ENCODE measurements at regions not wholly inside any gene's neighbourhood (a gene's known extent, or its start where the extent isn't known, plus 50 kb on each side); places are given as distances from the start of the nearest gene placed in this dataset.

DNA sequence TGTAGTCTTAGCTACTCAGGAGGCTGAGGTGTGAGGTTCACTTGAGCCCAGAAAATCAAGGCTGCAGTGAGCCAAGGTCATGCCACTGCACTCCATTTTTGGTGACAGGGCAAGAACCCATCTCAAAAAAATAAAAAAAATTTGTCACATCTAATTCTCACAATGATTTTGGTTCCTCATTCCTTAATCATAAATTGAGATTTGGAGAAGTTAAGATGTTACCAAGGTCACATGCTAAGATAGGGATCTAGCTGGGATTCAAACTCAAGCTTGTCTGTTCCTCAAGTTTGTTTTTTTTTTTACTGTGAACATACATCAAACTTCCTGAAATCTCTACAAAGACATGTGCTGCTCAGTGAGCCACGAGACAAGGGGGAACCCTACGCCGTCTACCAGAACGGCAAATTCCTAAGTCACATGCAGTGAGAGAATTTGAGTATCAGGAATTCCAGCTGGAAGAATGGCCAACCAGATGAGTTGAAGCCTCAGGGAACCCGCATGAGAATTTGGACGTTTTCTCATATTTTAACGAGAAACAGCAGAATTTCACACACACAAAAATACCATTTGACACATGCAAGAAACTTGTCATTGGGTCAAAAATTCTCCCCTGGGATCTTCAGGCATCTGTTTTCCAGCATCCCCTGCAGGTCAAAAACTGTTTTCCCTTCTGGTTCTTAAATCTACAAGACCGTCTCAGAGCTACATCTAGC lies 414.1 kb upstream of the GOT2 start:
- H3K4me1 Mint-ChIP-seq (ENCODE audit: low read depth in 2 of 2) = no peaks in the 10 kb centered on the region
- DNase-seq (no peak), ATAC-seq (replicated peaks) (no peak)
- H3K9me3 Mint-ChIP-seq = peaks cover 0 to 5% of the 10 kb centered on the region in 2 donors
- no peak overlapping the region for H3K27ac Mint-ChIP-seq
- H3K4me3 Mint-ChIP-seq = no peak overlapping the region
- no peaks in the 10 kb centered on the region for H3K27me3 Mint-ChIP-seq
- H3K36me3 Mint-ChIP-seq (ENCODE audit: insufficient read depth) = no peaks in the 10 kb centered on the region

DNA sequence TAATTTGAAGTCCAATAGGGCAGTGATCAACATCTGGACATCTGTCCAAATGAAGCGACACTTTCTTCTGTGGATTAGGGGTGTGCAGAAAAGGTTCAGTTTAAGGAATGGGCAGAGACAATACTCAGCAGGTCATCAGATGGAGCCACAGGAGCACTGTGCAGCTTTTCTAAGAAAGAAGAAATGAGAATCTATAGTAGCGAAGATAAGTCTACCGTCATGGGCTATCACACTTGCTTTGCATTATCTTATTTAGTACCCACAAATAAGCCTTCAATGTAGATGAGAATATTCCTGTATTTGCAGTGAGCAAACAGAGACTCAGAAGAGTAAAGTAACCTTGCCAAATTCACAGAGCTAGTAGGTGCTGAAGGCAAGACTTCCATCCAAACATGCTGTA lies 412.0 kb upstream of the GOT2 start:
- no peak overlapping the region for H3K27ac Mint-ChIP-seq
- no peak overlapping the region for H3K4me3 Mint-ChIP-seq
- no peaks in the 10 kb centered on the region for H3K27me3 Mint-ChIP-seq
- H3K4me1 Mint-ChIP-seq (ENCODE audit: low read depth in 2 of 2) = no peaks in the 10 kb centered on the region
- no peaks in the 10 kb centered on the region for H3K36me3 Mint-ChIP-seq (ENCODE audit: insufficient read depth)
- peaks cover 0 to 5% of the 10 kb centered on the region in 2 donors for H3K9me3 Mint-ChIP-seq
- ATAC-seq (replicated peaks) = no peak
- no peak for DNase-seq

DNA sequence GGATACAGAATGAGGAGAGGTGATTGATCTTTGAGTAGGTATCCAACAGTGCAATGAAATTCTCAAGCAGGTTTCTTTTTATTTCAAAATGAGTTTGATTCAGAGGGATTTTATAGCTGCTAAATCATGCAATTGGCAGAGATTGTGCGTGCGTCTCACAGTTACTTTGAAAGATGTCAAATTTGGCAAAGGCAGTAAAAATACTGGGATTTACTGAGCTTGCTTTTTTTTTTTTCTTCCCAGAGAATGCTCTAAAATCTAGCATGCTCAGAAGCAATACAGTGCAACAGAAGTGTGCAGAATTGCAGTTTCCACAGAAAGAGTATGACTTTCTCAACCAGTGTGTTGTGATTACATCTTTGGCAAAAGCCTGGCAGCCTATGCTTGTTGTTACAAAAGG lies 410.7 kb upstream of the GOT2 start:
- DNase-seq (no peak), ATAC-seq (replicated peaks) (no peak)
- Mint-ChIP-seq H3K9me3 (peaks cover 0 to 5% of the 10 kb centered on the region in 2 donors), H3K4me3 (no peak overlapping the region), H3K4me1 (ENCODE audit: low read depth in 2 of 2) (no peaks in the 10 kb centered on the region), H3K27me3 (no peaks in the 10 kb centered on the region), H3K36me3 (ENCODE audit: insufficient read depth) (no peaks in the 10 kb centered on the region), H3K27ac (no peak overlapping the region)

DNA sequence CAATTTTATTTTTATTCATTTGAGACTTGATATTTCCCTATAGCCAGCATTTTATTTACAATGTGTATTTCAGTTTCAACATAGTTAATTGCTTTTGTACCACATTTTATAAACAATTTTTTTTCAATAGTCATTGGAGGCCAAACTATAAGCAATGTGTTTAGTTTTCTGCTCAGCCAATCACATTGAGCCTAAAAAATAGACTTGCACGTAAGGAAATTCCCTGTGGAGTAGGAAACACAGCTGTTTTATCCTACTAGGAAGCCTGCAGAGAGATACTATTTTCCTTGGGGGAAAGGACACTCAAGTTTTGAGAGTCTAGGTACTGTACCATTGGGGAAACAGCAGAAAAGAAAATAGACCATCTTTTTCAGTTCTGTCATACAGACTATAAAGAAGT lies 410.2 kb upstream of the GOT2 start:
- ATAC-seq (replicated peaks) (no peak), DNase-seq (no peak)
- no peaks in the 10 kb centered on the region for H3K36me3 Mint-ChIP-seq (ENCODE audit: insufficient read depth)
- H3K4me3 Mint-ChIP-seq = no peak overlapping the region
- no peaks in the 10 kb centered on the region for H3K4me1 Mint-ChIP-seq (ENCODE audit: low read depth in 2 of 2)
- H3K27me3 Mint-ChIP-seq = no peaks in the 10 kb centered on the region
- H3K27ac Mint-ChIP-seq = no peak overlapping the region
- H3K9me3 Mint-ChIP-seq = peaks cover 0 to 5% of the 10 kb centered on the region in 2 donors

DNA sequence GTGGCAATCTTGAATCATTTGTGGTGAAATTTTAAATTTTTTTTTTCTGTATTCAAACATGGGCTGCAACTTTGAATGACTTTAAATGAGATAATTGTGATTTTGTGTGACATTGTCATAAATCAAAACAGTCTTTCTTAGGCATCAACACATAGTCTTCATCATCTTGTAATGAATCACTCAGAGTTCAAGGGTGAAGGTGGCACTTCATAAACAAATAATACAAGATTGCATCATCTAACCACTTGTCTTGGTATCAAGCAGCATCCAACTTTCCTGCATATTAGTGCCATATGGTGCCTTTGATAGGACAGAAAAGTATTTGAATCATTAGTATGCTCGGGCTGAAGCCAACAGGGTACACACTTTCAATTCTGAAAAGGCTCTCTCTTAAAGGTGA lies 392.4 kb upstream of the GOT2 start:
- ATAC-seq (replicated peaks) (no peak), DNase-seq (no peak)
- no peak overlapping the region for H3K27ac Mint-ChIP-seq
- H3K9me3 Mint-ChIP-seq = peaks cover 0 to 1% of the 10 kb centered on the region in 2 donors
- H3K4me1 Mint-ChIP-seq (ENCODE audit: low read depth in 2 of 2) = no peaks in the 10 kb centered on the region
- H3K27me3 Mint-ChIP-seq = no peaks in the 10 kb centered on the region
- no peak overlapping the region for H3K4me3 Mint-ChIP-seq
- H3K36me3 Mint-ChIP-seq (ENCODE audit: insufficient read depth) = no peaks in the 10 kb centered on the region

DNA sequence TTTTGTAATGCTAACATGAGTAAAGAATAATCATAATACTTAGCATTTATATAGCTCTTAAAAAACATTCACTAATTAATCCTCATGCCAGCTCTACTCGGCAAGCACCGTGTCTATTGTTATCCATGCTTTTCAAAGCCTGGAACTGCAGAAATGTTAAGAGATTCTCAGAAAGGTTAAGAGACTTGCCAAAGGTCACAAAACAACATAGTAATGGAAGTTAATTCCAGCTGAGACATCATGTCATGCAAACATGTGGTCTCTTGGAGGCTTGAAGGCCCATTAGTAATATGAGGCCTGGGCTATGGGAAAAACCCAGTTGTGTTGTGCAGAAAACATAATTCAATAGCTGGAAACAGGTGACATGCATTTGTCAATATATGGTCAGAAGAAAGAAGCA lies 389.9 kb upstream of the GOT2 start:
- no peak overlapping the region for H3K4me3 Mint-ChIP-seq
- ATAC-seq (replicated peaks) (no peak), DNase-seq (no peak)
- no peak overlapping the region for H3K27ac Mint-ChIP-seq
- H3K36me3 Mint-ChIP-seq (ENCODE audit: insufficient read depth) = peaks cover 2% of the 10 kb centered on the region
- no peaks in the 10 kb centered on the region for H3K4me1 Mint-ChIP-seq (ENCODE audit: low read depth in 2 of 2)
- no peaks in the 10 kb centered on the region for H3K27me3 Mint-ChIP-seq
- no peaks in the 10 kb centered on the region for H3K9me3 Mint-ChIP-seq

DNA sequence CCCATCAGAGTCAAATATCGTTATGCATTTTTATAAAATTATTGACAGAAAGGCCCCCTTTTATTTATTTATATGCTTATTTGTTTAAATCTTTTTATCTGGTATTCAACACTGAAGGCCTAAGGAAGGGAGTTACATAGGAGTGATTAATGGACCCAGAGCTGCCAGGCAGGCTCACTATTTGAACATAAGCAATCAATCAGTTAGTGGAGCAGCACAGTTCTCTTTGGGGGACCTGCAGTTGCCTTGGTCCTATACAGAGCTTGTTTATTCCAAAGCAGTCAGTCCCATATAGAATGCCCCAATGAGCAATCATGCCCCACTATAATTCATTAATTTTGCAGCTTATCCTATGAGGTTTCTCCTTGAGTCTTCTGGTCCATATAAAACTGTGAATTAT lies 389.4 kb upstream of the GOT2 start:
- Mint-ChIP-seq H3K4me3 (no peak overlapping the region), H3K27ac (no peak overlapping the region), H3K9me3 (no peaks in the 10 kb centered on the region), H3K36me3 (ENCODE audit: insufficient read depth) (peaks cover 2% of the 10 kb centered on the region), H3K27me3 (no peaks in the 10 kb centered on the region), H3K4me1 (ENCODE audit: low read depth in 2 of 2) (no peaks in the 10 kb centered on the region)
- ATAC-seq (replicated peaks) (no peak), DNase-seq (no peak)

DNA sequence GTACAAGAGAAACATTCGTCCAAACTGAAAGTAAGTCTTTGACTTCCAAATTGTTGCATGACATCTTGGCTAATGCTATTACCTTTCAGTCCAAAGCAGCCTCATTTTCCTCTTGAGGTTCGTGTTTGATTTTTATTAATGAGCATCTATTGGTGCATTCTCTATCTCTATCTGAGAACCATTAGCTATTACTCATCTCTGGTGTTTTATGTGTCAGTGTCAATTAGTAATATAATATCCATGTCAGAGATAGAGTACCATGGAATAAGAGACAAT lies 388.1 kb upstream of the GOT2 start:
- no peaks in the 10 kb centered on the region for H3K4me1 Mint-ChIP-seq (ENCODE audit: low read depth in 2 of 2)
- H3K4me3 Mint-ChIP-seq = no peak overlapping the region
- no peaks in the 10 kb centered on the region for H3K27me3 Mint-ChIP-seq

DNA sequence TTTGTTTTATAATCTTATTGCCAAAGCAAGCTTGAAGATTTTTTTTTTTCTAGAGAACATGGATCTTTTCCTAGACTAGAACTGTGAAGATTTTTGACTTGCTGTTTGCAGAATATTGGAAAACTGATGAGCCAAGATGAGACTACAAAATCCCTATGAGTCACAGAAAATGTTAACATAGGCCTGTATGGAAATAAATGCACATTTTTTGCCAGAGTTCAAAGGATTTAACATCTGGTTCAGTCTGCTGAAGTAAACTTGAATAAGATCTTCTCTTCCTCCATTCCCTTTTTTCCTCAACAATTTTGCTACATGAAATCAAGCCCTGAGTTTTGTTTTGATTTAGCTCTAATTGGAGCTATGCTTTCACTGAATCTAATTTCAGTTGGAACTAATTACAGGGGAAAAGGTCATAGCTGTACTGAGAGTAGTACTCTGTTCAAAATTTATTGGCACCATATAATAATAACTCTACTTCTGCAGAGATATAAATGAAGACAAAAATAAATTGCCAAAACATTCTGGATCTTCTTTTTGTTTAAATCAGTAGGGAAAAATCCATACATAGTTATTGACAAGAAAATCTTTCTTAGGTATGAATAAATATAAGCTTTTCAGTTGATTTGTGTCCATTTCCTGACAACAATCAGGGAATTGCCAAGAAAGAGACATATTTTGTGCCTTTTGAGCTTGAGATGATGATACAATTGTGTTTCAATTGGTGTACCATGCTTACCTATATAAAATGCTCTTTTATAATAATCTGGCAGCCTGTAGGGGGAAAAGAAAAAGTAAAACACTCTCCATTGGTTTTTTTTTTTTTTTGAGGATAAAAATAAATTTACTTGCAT lies 387.5 kb upstream of the GOT2 start:
- H3K27ac Mint-ChIP-seq = no peak overlapping the region
- H3K4me3 Mint-ChIP-seq = no peak overlapping the region
- no peaks in the 10 kb centered on the region for H3K4me1 Mint-ChIP-seq (ENCODE audit: low read depth in 2 of 2)
- peaks cover 2% of the 10 kb centered on the region for H3K36me3 Mint-ChIP-seq (ENCODE audit: insufficient read depth)
- peaks cover 0 to 4% of the 10 kb centered on the region in 2 donors for H3K9me3 Mint-ChIP-seq
- no peaks in the 10 kb centered on the region for H3K27me3 Mint-ChIP-seq
- no peak for ATAC-seq (replicated peaks)
- DNase-seq = no peak

More for the DNA sequence above, 388.1 kb upstream of the GOT2 start:
- Mint-ChIP-seq H3K9me3 (no peaks in the 10 kb centered on the region), H3K27ac (no peak overlapping the region), H3K36me3 (ENCODE audit: insufficient read depth) (peaks cover 2% of the 10 kb centered on the region)
- ATAC-seq (replicated peaks) (no peak), DNase-seq (no peak)

DNA sequence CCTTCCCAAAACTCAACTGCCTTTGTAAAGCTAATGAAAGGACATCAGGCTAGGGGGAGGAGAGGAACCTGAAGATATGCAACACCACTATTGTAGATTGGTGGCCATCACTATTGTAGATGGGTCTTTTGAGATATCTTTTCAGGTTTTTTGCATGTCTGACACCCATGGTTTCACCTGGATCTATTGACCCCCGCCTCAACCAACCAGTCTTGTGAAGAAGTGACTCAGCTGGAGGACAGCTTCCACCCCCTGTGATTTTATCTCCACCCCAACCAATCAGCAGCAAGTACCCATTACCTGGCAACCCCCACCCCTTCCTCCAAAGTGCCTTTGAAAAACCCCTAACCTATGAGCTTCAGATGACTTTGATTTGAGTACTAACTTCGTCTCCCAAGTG lies 382.6 kb upstream of the GOT2 start:
- no peak overlapping the region for H3K27ac Mint-ChIP-seq
- no peak for DNase-seq
- H3K9me3 Mint-ChIP-seq = peaks cover 0 to 4% of the 10 kb centered on the region in 2 donors
- peaks cover 2% of the 10 kb centered on the region for H3K36me3 Mint-ChIP-seq (ENCODE audit: insufficient read depth)
- H3K4me1 Mint-ChIP-seq (ENCODE audit: low read depth in 2 of 2) = no peaks in the 10 kb centered on the region
- no peaks in the 10 kb centered on the region for H3K27me3 Mint-ChIP-seq
- no peak for ATAC-seq (replicated peaks)
- H3K4me3 Mint-ChIP-seq = no peak overlapping the region

DNA sequence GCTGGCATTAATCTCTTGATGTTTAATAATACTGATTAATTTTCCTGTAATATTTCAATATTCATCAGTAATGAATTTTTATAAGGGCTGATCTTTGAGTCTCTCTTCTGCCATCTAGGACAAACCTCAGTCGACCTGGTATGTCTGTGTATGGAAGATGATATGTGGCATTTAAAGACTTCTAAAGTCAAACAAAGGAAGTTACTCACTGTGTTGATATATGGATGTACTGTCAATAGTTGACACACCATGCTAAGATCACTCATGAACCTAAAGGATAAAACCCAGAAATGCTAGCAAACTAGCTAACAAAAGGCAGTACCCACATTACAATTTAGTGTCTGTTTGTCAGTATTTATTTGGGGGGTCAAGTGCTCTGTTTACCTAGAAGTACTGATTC lies 380.7 kb upstream of the GOT2 start:
- Mint-ChIP-seq H3K27ac (no peak overlapping the region), H3K4me3 (no peak overlapping the region), H3K36me3 (ENCODE audit: insufficient read depth) (no peaks in the 10 kb centered on the region), H3K9me3 (peaks cover 6 to 7% of the 10 kb centered on the region in 2 donors), H3K27me3 (no peaks in the 10 kb centered on the region), H3K4me1 (ENCODE audit: low read depth in 2 of 2) (no peaks in the 10 kb centered on the region)
- no peak for DNase-seq
- no peak for ATAC-seq (replicated peaks)

DNA sequence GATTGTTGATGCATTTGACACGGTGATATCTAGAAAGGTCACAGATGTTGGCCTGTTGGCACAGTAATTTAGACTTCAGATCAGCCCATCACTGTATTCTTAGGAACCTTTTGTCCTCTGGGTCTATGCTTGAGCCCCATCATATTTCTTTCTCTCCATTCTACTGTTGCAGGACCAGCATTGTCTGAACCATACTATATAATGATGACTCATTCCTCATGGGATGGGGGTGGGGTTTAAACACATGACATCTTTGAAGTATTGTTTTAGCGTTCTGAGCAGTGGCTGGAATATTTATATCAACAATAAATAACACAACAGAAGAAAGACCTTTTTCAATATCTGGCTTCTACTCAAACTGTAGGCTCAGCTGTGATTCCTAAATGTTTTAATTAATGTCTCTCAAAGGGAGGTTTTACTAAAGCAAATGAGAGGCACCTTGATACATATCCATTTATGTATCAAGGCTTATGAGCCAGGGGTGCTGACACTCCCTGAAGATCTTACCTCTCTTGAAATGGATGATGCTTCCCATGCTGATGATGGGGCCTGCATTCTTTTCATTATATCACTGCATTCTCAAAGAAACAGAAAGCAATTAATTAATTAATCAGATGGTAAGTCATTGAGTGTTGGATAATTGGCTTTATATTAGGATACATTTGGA lies 379.0 kb upstream of the GOT2 start:
- DNase-seq = no peak
- H3K27ac Mint-ChIP-seq = no peak overlapping the region
- peaks cover 6 to 7% of the 10 kb centered on the region in 2 donors for H3K9me3 Mint-ChIP-seq
- no peaks in the 10 kb centered on the region for H3K4me1 Mint-ChIP-seq (ENCODE audit: low read depth in 2 of 2)
- ATAC-seq (replicated peaks) = no peak
- no peaks in the 10 kb centered on the region for H3K27me3 Mint-ChIP-seq
- H3K4me3 Mint-ChIP-seq = no peak overlapping the region
- H3K36me3 Mint-ChIP-seq (ENCODE audit: insufficient read depth) = no peaks in the 10 kb centered on the region

DNA sequence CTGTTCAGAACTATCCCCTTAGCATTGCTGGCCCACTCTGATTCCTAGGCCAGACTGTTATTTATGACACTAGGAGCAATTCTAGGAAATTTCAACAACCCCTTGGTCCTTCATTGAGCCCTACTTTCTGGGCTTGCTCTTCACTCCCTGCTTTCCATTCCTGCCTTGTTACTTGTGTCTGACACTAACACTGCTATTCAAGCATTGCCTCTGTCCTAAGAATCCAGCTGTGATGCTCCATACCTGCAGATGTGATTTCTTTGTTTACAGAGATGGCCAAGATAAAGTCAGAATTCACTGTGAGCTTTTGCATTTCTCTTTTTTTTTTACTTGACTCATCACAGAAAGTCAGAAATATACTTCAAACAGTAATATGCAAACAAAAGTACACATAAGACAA lies 377.2 kb upstream of the GOT2 start:
- no peak for DNase-seq
- no peaks in the 10 kb centered on the region for H3K27me3 Mint-ChIP-seq
- no peak overlapping the region for H3K4me3 Mint-ChIP-seq
- no peaks in the 10 kb centered on the region for H3K36me3 Mint-ChIP-seq (ENCODE audit: insufficient read depth)
- no peak overlapping the region for H3K27ac Mint-ChIP-seq
- H3K9me3 Mint-ChIP-seq = peaks cover 2 to 7% of the 10 kb centered on the region in 2 donors
- H3K4me1 Mint-ChIP-seq (ENCODE audit: low read depth in 2 of 2) = no peaks in the 10 kb centered on the region
- no peak for ATAC-seq (replicated peaks)

DNA sequence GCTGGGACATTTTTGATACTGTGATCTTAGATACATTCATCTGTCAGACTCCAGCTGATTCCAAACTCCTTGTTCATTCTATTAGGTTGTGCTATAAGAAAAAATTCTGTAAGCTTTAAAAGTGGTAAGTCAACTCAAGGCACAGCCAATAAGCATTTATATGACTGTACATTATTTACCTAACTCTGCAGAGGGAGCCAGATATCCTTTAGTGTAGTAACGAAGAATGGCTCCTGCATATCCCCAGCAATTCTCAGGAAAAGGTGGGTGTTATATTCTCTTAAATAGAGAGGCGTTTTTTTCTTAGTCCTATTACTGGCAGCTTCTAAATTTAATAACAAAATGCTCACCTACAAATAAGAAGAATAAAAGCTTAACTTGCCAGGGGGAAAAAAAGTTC lies 374.3 kb upstream of the GOT2 start:
- H3K4me1 Mint-ChIP-seq (ENCODE audit: low read depth in 2 of 2) = no peaks in the 10 kb centered on the region
- no peak overlapping the region for H3K27ac Mint-ChIP-seq
- H3K27me3 Mint-ChIP-seq = no peaks in the 10 kb centered on the region
- H3K36me3 Mint-ChIP-seq (ENCODE audit: insufficient read depth) = no peaks in the 10 kb centered on the region
- H3K9me3 Mint-ChIP-seq = peaks cover 2 to 7% of the 10 kb centered on the region in 2 donors
- no peak for ATAC-seq (replicated peaks)
- no peak overlapping the region for H3K4me3 Mint-ChIP-seq
- DNase-seq = no peak

Data from effector memory CD8-positive, alpha-beta T cell (primary cell).